Testis (tissue), 2 donors: ENCODE measurements at regions not wholly inside any gene's neighbourhood (a gene's known extent, or its start where the extent isn't known, plus 50 kb on each side); places are given as distances from the start of the nearest gene placed in this dataset.

Experiments
- DNase-seq: peaks from one replicate; pipeline ENCODE4 v3.0.0-alpha.2; 2019
- H3K27ac ChIP-seq, 2 donors: fragments of 200-600 bp; sonication (generic); one replicate each; pipeline ENCODE4 v1.5.1; 2019
- H3K27me3 ChIP-seq: fragments of 200-600 bp; sonication (generic); one replicate; pipeline ENCODE4 v1.5.1; 2019
- H3K36me3 ChIP-seq: fragments of 200-600 bp; sonication (generic); one replicate; pipeline ENCODE4 v1.5.1; 2017; ENCODE audit warnings: low read depth; ENCODE audit errors: missing control alignments
- H3K4me1 ChIP-seq: fragments of 200-600 bp; sonication (generic); one replicate; pipeline ENCODE4 v1.5.1; 2019
- H3K4me3 ChIP-seq, 2 donors: fragments of 200-600 bp; sonication (generic); one replicate each; pipeline ENCODE4 v1.5.1; 2017 to 2019
- H3K9me3 ChIP-seq: fragments of 200-600 bp; sonication (generic); one replicate; pipeline ENCODE4 v1.5.1; 2017
- POLR2A ChIP-seq: fragments of 450-650 bp; IDR thresholded peaks from one replicate; pipeline ENCODE4 v1.6.1; 2017; ENCODE audit warnings: antibody characterized with exemption, mild to moderate bottlenecking, moderate library complexity
- WGBS, 2 donors: methylation state at CpG; one replicate each; pipeline ENCODE4 v1.1.5; 2018; 5-methylcytosine and 5-hydroxymethylcytosine counted together
- intact Hi-C: fragments of 100-400 bp; cut with DNase I; formaldehyde crosslinking; loops from one replicate; pipeline ENCODE4 v1.15.1; 2023; ENCODE audit warnings: low total_unique reads
- TF ChIP-seq, protein P1 (sequence below), 3 experiments: fragments of 450-650 bp in 2 of 3; fragments of 200-600 bp in 1 of 3; sonication (generic) in 1 of 3; IDR thresholded peaks; one replicate each; pipeline ENCODE4 v1.5.1; 2016 to 2019; ENCODE audit warnings: antibody characterized with exemption in 3 of 3, mild to moderate bottlenecking in 2 of 3, moderate library complexity in 1 of 3

GRCh38 chr4:28001698-28002097 is 1141.1 kb downstream of the STIM2 start:
- TF ChIP-seq, protein P1, sequence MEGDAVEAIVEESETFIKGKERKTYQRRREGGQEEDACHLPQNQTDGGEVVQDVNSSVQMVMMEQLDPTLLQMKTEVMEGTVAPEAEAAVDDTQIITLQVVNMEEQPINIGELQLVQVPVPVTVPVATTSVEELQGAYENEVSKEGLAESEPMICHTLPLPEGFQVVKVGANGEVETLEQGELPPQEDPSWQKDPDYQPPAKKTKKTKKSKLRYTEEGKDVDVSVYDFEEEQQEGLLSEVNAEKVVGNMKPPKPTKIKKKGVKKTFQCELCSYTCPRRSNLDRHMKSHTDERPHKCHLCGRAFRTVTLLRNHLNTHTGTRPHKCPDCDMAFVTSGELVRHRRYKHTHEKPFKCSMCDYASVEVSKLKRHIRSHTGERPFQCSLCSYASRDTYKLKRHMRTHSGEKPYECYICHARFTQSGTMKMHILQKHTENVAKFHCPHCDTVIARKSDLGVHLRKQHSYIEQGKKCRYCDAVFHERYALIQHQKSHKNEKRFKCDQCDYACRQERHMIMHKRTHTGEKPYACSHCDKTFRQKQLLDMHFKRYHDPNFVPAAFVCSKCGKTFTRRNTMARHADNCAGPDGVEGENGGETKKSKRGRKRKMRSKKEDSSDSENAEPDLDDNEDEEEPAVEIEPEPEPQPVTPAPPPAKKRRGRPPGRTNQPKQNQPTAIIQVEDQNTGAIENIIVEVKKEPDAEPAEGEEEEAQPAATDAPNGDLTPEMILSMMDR (IDR thresholded peaks at IDR 0.05): no peak
- TF ChIP-seq POLR2A: no peak
- 94 to 95% methylated on average over 4 of the region's 4 CpGs for WGBS, 2 donors
- no peak for DNase-seq
- H3K27ac ChIP-seq: no peak overlapping the region
- H3K9me3 ChIP-seq: no peaks in the 10 kb centered on the region
- intact Hi-C loops: no loop called here
- H3K4me1 ChIP-seq: no peaks in the 10 kb centered on the region
- no peaks in the 10 kb centered on the region for H3K36me3 ChIP-seq
- no peaks in the 10 kb centered on the region for H3K27me3 ChIP-seq
- H3K4me3 ChIP-seq: no peak overlapping the region

DNA sequence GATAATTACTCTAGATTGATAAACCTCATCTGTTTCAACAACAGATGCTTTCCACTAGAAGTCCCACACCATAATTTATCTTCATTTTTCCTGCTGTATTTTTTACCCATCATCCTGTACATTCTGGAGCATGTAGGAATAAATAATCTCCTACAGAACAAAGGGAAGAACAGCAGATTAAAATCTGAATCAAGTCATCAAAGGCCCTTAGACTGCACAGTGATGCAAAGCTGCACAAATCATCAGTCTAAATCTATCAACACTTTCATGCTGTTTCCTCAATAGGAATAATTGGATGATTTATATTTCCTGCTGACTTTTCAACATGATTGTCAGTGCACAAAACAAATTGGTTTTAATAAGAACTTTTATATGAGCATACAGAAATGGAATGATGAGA is 1143.9 kb downstream of the STIM2 start:
- no peaks in the 10 kb centered on the region for H3K36me3 ChIP-seq
- H3K27me3 ChIP-seq: no peaks in the 10 kb centered on the region
- H3K9me3 ChIP-seq: no peaks in the 10 kb centered on the region
- no peak overlapping the region for H3K4me3 ChIP-seq
- no peak overlapping the region for H3K27ac ChIP-seq
- no peak for DNase-seq
- TF ChIP-seq, protein P1 (IDR thresholded peaks at IDR 0.05): no peak
- no peak for TF ChIP-seq POLR2A
- intact Hi-C loops: no loop called here
- H3K4me1 ChIP-seq: no peaks in the 10 kb centered on the region

DNA sequence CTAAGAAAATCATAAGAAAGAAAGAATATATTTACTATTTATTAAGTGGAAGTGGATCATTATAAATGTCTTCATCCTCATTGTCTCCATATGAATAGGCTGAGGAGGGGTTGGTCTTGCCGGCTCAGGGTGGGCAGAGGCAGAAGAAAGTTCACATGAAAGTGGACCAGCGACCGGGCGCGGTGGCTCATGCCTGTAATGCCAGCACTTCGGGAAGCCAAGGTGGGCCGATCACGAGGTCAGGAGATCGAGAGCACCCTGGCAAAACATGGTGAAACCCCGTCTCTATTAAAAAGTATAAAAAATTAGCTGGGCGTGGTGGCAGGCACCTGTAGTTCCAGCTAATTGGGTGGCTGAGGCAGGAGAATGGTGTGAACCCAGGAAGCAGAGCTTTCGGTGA is 1145.4 kb downstream of the STIM2 start:
- TF ChIP-seq, protein P1 (IDR thresholded peaks at IDR 0.05): no peak
- no peak for TF ChIP-seq POLR2A
- H3K4me3 ChIP-seq: no peak overlapping the region
- H3K27me3 ChIP-seq: no peaks in the 10 kb centered on the region
- H3K9me3 ChIP-seq: no peaks in the 10 kb centered on the region
- DNase-seq: no peak
- intact Hi-C loops: no loop called here
- no peaks in the 10 kb centered on the region for H3K36me3 ChIP-seq
- no peak overlapping the region for H3K27ac ChIP-seq
- H3K4me1 ChIP-seq: no peaks in the 10 kb centered on the region
- 69 to 81% methylated on average over 12 of the region's 12 CpGs for WGBS, 2 donors

- WGBS, 2 donors: 71 to 75% methylated on average over 4 of the region's 4 CpGs
- H3K9me3 ChIP-seq: no peaks in the 10 kb centered on the region
- H3K27me3 ChIP-seq: no peaks in the 10 kb centered on the region
- no peak overlapping the region for H3K27ac ChIP-seq
- H3K4me1 ChIP-seq: no peaks in the 10 kb centered on the region
- intact Hi-C loops: no loop called here
- H3K4me3 ChIP-seq: no peak overlapping the region
- no peaks in the 10 kb centered on the region for H3K36me3 ChIP-seq
- DNase-seq: no peak
- TF ChIP-seq, protein P1 (IDR thresholded peaks at IDR 0.05): no peak
These were observed 1147.1 kb downstream of the STIM2 start for GRCh38 chr4:28007693-28008092.

DNA sequence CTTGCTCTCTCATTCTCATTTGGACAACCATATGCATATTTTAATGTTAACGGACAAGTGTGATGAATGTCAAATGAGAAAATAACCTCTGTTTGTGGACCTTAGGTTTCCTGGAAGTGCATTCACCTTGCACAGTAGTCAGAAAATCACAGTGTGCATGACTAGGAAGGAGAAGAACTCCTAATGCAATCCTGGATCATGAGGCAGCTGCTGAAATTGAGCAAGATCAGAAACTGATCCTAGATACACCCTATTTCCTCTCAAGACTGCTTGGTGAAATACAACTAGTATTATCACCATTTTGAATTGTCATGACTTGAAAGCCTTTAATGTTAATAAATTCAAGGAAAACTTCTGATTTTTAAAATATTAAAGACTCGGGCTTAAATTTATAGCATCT is 1148.9 kb downstream of the STIM2 start:
- H3K4me3 ChIP-seq: no peak overlapping the region
- no peaks in the 10 kb centered on the region for H3K36me3 ChIP-seq
- H3K27ac ChIP-seq: no peak overlapping the region
- no peaks in the 10 kb centered on the region for H3K9me3 ChIP-seq
- no peak for DNase-seq
- intact Hi-C loops: no loop called here
- H3K4me1 ChIP-seq: no peaks in the 10 kb centered on the region
- TF ChIP-seq POLR2A: no peak
- TF ChIP-seq, protein P1 (IDR thresholded peaks at IDR 0.05): no peak
- 71 to 78% methylated on average over 2 of the region's 2 CpGs for WGBS, 2 donors
- H3K27me3 ChIP-seq: no peaks in the 10 kb centered on the region
